ENCODE measurements at regions not wholly inside any gene's neighbourhood (a gene's known extent, or its start where the extent isn't known, plus 50 kb on each side); places are given as distances from the start of the nearest gene placed in this dataset.
A peak's percentile ranks its signal among the peaks of the same experiment; 100 is the strongest.

- H3K27me3 ChIP-seq (ENCODE audit: control insufficient read depth in 5 of 5, insufficient read depth in 4 of 5, low read length in 5 of 5) = no peaks in the 10 kb centered on the region
- H3K9ac ChIP-seq (ENCODE audit: low read length in 5 of 5) = no peak overlapping the region
- no peaks in the 10 kb centered on the region for H3K9me3 ChIP-seq (ENCODE audit: control insufficient read depth in 5 of 5, low read length in 5 of 5)
- no peaks in the 10 kb centered on the region for H3K4me1 ChIP-seq (ENCODE audit: control insufficient read depth in 5 of 5, insufficient read depth in 5 of 5, low read length in 5 of 5)
- H3K36me3 ChIP-seq (ENCODE audit: control insufficient read depth in 5 of 5, insufficient read depth in 5 of 5, low read length in 5 of 5) = no peaks in the 10 kb centered on the region
- H3K27ac ChIP-seq (ENCODE audit: low read depth, low read length) = no peak overlapping the region
- H3K4me3 ChIP-seq (ENCODE audit: low read depth in 1 of 5, low read length in 5 of 5) = no peak overlapping the region
Observed at GRCh38 chr2:156691014-156691413, 254.8 kb downstream of the GPD2 start.

GRCh38 chr2:156695020-156695419 lies 258.8 kb downstream of the GPD2 start:
- H3K27ac ChIP-seq (ENCODE audit: low read depth, low read length) = no peak overlapping the region
- no peak overlapping the region for H3K9ac ChIP-seq (ENCODE audit: low read length in 5 of 5)
- H3K9me3 ChIP-seq (ENCODE audit: control insufficient read depth in 5 of 5, low read length in 5 of 5) = no peaks in the 10 kb centered on the region
- H3K4me3 ChIP-seq (ENCODE audit: low read depth in 1 of 5, low read length in 5 of 5) = no peak overlapping the region
- H3K4me1 ChIP-seq (ENCODE audit: control insufficient read depth in 5 of 5, insufficient read depth in 5 of 5, low read length in 5 of 5) = no peaks in the 10 kb centered on the region
- H3K36me3 ChIP-seq (ENCODE audit: control insufficient read depth in 5 of 5, insufficient read depth in 5 of 5, low read length in 5 of 5) = no peaks in the 10 kb centered on the region
- no peaks in the 10 kb centered on the region for H3K27me3 ChIP-seq (ENCODE audit: control insufficient read depth in 5 of 5, insufficient read depth in 4 of 5, low read length in 5 of 5)

- no peaks in the 10 kb centered on the region for H3K9me3 ChIP-seq (ENCODE audit: control insufficient read depth in 5 of 5, low read length in 5 of 5)
- H3K27me3 ChIP-seq (ENCODE audit: control insufficient read depth in 5 of 5, insufficient read depth in 4 of 5, low read length in 5 of 5) = no peaks in the 10 kb centered on the region
- H3K4me3 ChIP-seq (ENCODE audit: low read depth in 1 of 5, low read length in 5 of 5) = no peak overlapping the region
- H3K9ac ChIP-seq (ENCODE audit: low read length in 5 of 5) = no peak overlapping the region
- no peaks in the 10 kb centered on the region for H3K4me1 ChIP-seq (ENCODE audit: control insufficient read depth in 5 of 5, insufficient read depth in 5 of 5, low read length in 5 of 5)
- H3K27ac ChIP-seq (ENCODE audit: low read depth, low read length) = no peak overlapping the region
- no peaks in the 10 kb centered on the region for H3K36me3 ChIP-seq (ENCODE audit: control insufficient read depth in 5 of 5, insufficient read depth in 5 of 5, low read length in 5 of 5)
Observed at GRCh38 chr2:156695595-156695994, 259.4 kb downstream of the GPD2 start.

- Histone ChIP-seq H3K4me1 (ENCODE audit: control insufficient read depth in 5 of 5, insufficient read depth in 5 of 5, low read length in 5 of 5) (peaks cover 0 to 3% (median 0%) of the 10 kb centered on the region in 5 donors), H3K36me3 (ENCODE audit: control insufficient read depth in 5 of 5, insufficient read depth in 5 of 5, low read length in 5 of 5) (no peaks in the 10 kb centered on the region), H3K27ac (ENCODE audit: low read depth, low read length) (no peak overlapping the region)
Observed at GRCh38 chr2:156697906-156698305, 261.7 kb downstream of the GPD2 start.

GRCh38 chr2:156700681-156701080 lies 264.5 kb downstream of the GPD2 start:
- H3K36me3 ChIP-seq (ENCODE audit: control insufficient read depth in 5 of 5, insufficient read depth in 5 of 5, low read length in 5 of 5) = no peaks in the 10 kb centered on the region
- H3K9ac ChIP-seq (ENCODE audit: low read length in 5 of 5) = no peak overlapping the region
- no peak overlapping the region for H3K27ac ChIP-seq (ENCODE audit: low read depth, low read length)
- H3K4me3 ChIP-seq (ENCODE audit: low read depth in 1 of 5, low read length in 5 of 5) = no peak overlapping the region
- H3K4me1 ChIP-seq (ENCODE audit: control insufficient read depth in 5 of 5, insufficient read depth in 5 of 5, low read length in 5 of 5) = peaks cover 0 to 24% (median 7%) of the 10 kb centered on the region in 5 donors
- H3K27me3 ChIP-seq (ENCODE audit: control insufficient read depth in 5 of 5, insufficient read depth in 4 of 5, low read length in 5 of 5) = no peaks in the 10 kb centered on the region
- H3K9me3 ChIP-seq (ENCODE audit: control insufficient read depth in 5 of 5, low read length in 5 of 5) = no peaks in the 10 kb centered on the region

More at GRCh38 chr2:156697906-156698305, 261.7 kb downstream of the GPD2 start:
- H3K27me3 ChIP-seq (ENCODE audit: control insufficient read depth in 5 of 5, insufficient read depth in 4 of 5, low read length in 5 of 5) = no peaks in the 10 kb centered on the region
- H3K9me3 ChIP-seq (ENCODE audit: control insufficient read depth in 5 of 5, low read length in 5 of 5) = no peaks in the 10 kb centered on the region
- no peak overlapping the region for H3K4me3 ChIP-seq (ENCODE audit: low read depth in 1 of 5, low read length in 5 of 5)
- no peak overlapping the region for H3K9ac ChIP-seq (ENCODE audit: low read length in 5 of 5)

- H3K4me3 ChIP-seq (ENCODE audit: low read depth in 1 of 5, low read length in 5 of 5) = no peak overlapping the region
- no peaks in the 10 kb centered on the region for H3K36me3 ChIP-seq (ENCODE audit: control insufficient read depth in 5 of 5, insufficient read depth in 5 of 5, low read length in 5 of 5)
- no peaks in the 10 kb centered on the region for H3K9me3 ChIP-seq (ENCODE audit: control insufficient read depth in 5 of 5, low read length in 5 of 5)
- H3K9ac ChIP-seq (ENCODE audit: low read length in 5 of 5) = no peak overlapping the region
- no peak overlapping the region for H3K27ac ChIP-seq (ENCODE audit: low read depth, low read length)
- no peaks in the 10 kb centered on the region for H3K27me3 ChIP-seq (ENCODE audit: control insufficient read depth in 5 of 5, insufficient read depth in 4 of 5, low read length in 5 of 5)
- peaks cover 0 to 24% (median 7%) of the 10 kb centered on the region in 5 donors for H3K4me1 ChIP-seq (ENCODE audit: control insufficient read depth in 5 of 5, insufficient read depth in 5 of 5, low read length in 5 of 5)
Observed at GRCh38 chr2:156702541-156702940, 266.4 kb downstream of the GPD2 start.

GRCh38 chr2:156703642-156704041 lies 267.5 kb downstream of the GPD2 start:
- no peaks in the 10 kb centered on the region for H3K27me3 ChIP-seq (ENCODE audit: control insufficient read depth in 5 of 5, insufficient read depth in 4 of 5, low read length in 5 of 5)
- no peak overlapping the region for H3K4me3 ChIP-seq (ENCODE audit: low read depth in 1 of 5, low read length in 5 of 5)
- peaks cover 0 to 24% (median 7%) of the 10 kb centered on the region in 5 donors for H3K4me1 ChIP-seq (ENCODE audit: control insufficient read depth in 5 of 5, insufficient read depth in 5 of 5, low read length in 5 of 5)
- H3K9ac ChIP-seq (ENCODE audit: low read length in 5 of 5) = no peak overlapping the region
- peak overlapping the region; percentile 1 for H3K27ac ChIP-seq (ENCODE audit: low read depth, low read length)
- no peaks in the 10 kb centered on the region for H3K9me3 ChIP-seq (ENCODE audit: control insufficient read depth in 5 of 5, low read length in 5 of 5)
- H3K36me3 ChIP-seq (ENCODE audit: control insufficient read depth in 5 of 5, insufficient read depth in 5 of 5, low read length in 5 of 5) = no peaks in the 10 kb centered on the region

- Histone ChIP-seq H3K4me3 (ENCODE audit: low read depth in 1 of 5, low read length in 5 of 5) (no peak overlapping the region), H3K27me3 (ENCODE audit: control insufficient read depth in 5 of 5, insufficient read depth in 4 of 5, low read length in 5 of 5) (no peaks in the 10 kb centered on the region), H3K27ac (ENCODE audit: low read depth, low read length) (peak overlapping the region; percentile 1), H3K4me1 (ENCODE audit: control insufficient read depth in 5 of 5, insufficient read depth in 5 of 5, low read length in 5 of 5) (peaks cover 0 to 24% (median 7%) of the 10 kb centered on the region in 5 donors), H3K9ac (ENCODE audit: low read length in 5 of 5) (no peak overlapping the region), H3K36me3 (ENCODE audit: control insufficient read depth in 5 of 5, insufficient read depth in 5 of 5, low read length in 5 of 5) (no peaks in the 10 kb centered on the region), H3K9me3 (ENCODE audit: control insufficient read depth in 5 of 5, low read length in 5 of 5) (no peaks in the 10 kb centered on the region)
Observed at GRCh38 chr2:156704132-156704531, 268.0 kb downstream of the GPD2 start.

GRCh38 chr2:156704617-156705016 lies 268.4 kb downstream of the GPD2 start:
- H3K9ac ChIP-seq (ENCODE audit: low read length in 5 of 5) = no peak overlapping the region
- peak overlapping the region; percentile 1 for H3K27ac ChIP-seq (ENCODE audit: low read depth, low read length)
- peaks cover 0 to 24% (median 7%) of the 10 kb centered on the region in 5 donors for H3K4me1 ChIP-seq (ENCODE audit: control insufficient read depth in 5 of 5, insufficient read depth in 5 of 5, low read length in 5 of 5)
- H3K27me3 ChIP-seq (ENCODE audit: control insufficient read depth in 5 of 5, insufficient read depth in 4 of 5, low read length in 5 of 5) = no peaks in the 10 kb centered on the region
- H3K9me3 ChIP-seq (ENCODE audit: control insufficient read depth in 5 of 5, low read length in 5 of 5) = no peaks in the 10 kb centered on the region
- no peaks in the 10 kb centered on the region for H3K36me3 ChIP-seq (ENCODE audit: control insufficient read depth in 5 of 5, insufficient read depth in 5 of 5, low read length in 5 of 5)
- no peak overlapping the region for H3K4me3 ChIP-seq (ENCODE audit: low read depth in 1 of 5, low read length in 5 of 5)

GRCh38 chr2:156706576-156706975 lies 270.4 kb downstream of the GPD2 start:
- H3K27ac ChIP-seq (ENCODE audit: low read depth, low read length) = no peak overlapping the region
- H3K36me3 ChIP-seq (ENCODE audit: control insufficient read depth in 5 of 5, insufficient read depth in 5 of 5, low read length in 5 of 5) = no peaks in the 10 kb centered on the region
- H3K4me3 ChIP-seq (ENCODE audit: low read depth in 1 of 5, low read length in 5 of 5) = no peak overlapping the region
- no peaks in the 10 kb centered on the region for H3K27me3 ChIP-seq (ENCODE audit: control insufficient read depth in 5 of 5, insufficient read depth in 4 of 5, low read length in 5 of 5)
- H3K9ac ChIP-seq (ENCODE audit: low read length in 5 of 5) = no peak overlapping the region
- peaks cover 0 to 24% (median 7%) of the 10 kb centered on the region in 5 donors for H3K4me1 ChIP-seq (ENCODE audit: control insufficient read depth in 5 of 5, insufficient read depth in 5 of 5, low read length in 5 of 5)
- H3K9me3 ChIP-seq (ENCODE audit: control insufficient read depth in 5 of 5, low read length in 5 of 5) = no peaks in the 10 kb centered on the region

GRCh38 chr2:156708051-156708450 lies 271.9 kb downstream of the GPD2 start:
- no peak overlapping the region for H3K27ac ChIP-seq (ENCODE audit: low read depth, low read length)
- H3K4me1 ChIP-seq (ENCODE audit: control insufficient read depth in 5 of 5, insufficient read depth in 5 of 5, low read length in 5 of 5) = peaks cover 0 to 22% (median 7%) of the 10 kb centered on the region in 5 donors
- no peak overlapping the region for H3K4me3 ChIP-seq (ENCODE audit: low read depth in 1 of 5, low read length in 5 of 5)
- H3K9ac ChIP-seq (ENCODE audit: low read length in 5 of 5) = no peak overlapping the region
- no peaks in the 10 kb centered on the region for H3K9me3 ChIP-seq (ENCODE audit: control insufficient read depth in 5 of 5, low read length in 5 of 5)
- no peaks in the 10 kb centered on the region for H3K27me3 ChIP-seq (ENCODE audit: control insufficient read depth in 5 of 5, insufficient read depth in 4 of 5, low read length in 5 of 5)
- H3K36me3 ChIP-seq (ENCODE audit: control insufficient read depth in 5 of 5, insufficient read depth in 5 of 5, low read length in 5 of 5) = no peaks in the 10 kb centered on the region

All from subcutaneous abdominal adipose tissue (tissue), 5 donors.